Non-pigmented ciliary epithelial cell (primary cell): ENCODE measurements at regions not wholly inside any gene's neighbourhood (a gene's known extent, or its start where the extent isn't known, plus 50 kb on each side); places are given as distances from the start of the nearest gene placed in this dataset.

Experiments used
- DNase-seq: peaks from one replicate; pipeline ENCODE4 v3.0.0-alpha.2; 2010; ENCODE audit warnings: low read depth

- DNase-seq, result no peak
Observed at GRCh38 chr4:31107362-31107761, 387.2 kb downstream of the PCDH7 start.

- DNase-seq, result no peak
Observed at GRCh38 chr4:31108762-31109161, 388.6 kb downstream of the PCDH7 start.

- no peak for DNase-seq
Observed at GRCh38 chr4:31111790-31112189, 391.6 kb downstream of the PCDH7 start.

- no peak for DNase-seq
Observed at GRCh38 chr4:31114816-31115215, 394.6 kb downstream of the PCDH7 start.

- DNase-seq, result no peak
Observed at GRCh38 chr4:31124008-31124585, 403.9 kb downstream of the PCDH7 start.

- DNase-seq, result no peak
Observed at GRCh38 chr4:31125061-31125460, 404.9 kb downstream of the PCDH7 start.

GRCh38 chr4:31125496-31125895 lies 405.3 kb downstream of the PCDH7 start:
- no peak for DNase-seq

- no peak for DNase-seq
Observed at GRCh38 chr4:31126881-31127398, 406.8 kb downstream of the PCDH7 start.

GRCh38 chr4:31130930-31131329 lies 410.8 kb downstream of the PCDH7 start:
- no peak for DNase-seq

GRCh38 chr4:31134720-31135119 lies 414.6 kb downstream of the PCDH7 start:
- DNase-seq, result no peak

GRCh38 chr4:31139767-31140166 lies 419.6 kb downstream of the PCDH7 start:
- no peak for DNase-seq

- no peak for DNase-seq
Observed at GRCh38 chr4:31141095-31141831, 421.1 kb downstream of the PCDH7 start.

- DNase-seq, result no peak
Observed at GRCh38 chr4:31141832-31142142, 421.6 kb downstream of the PCDH7 start.

- no peak for DNase-seq
Observed at GRCh38 chr4:31146366-31146765, 426.2 kb downstream of the PCDH7 start.

GRCh38 chr4:31148990-31149389 lies 428.8 kb downstream of the PCDH7 start:
- DNase-seq, result no peak

GRCh38 chr4:31156221-31156620 lies 436.1 kb downstream of the PCDH7 start:
- DNase-seq, result no peak

- no peak for DNase-seq
Observed at GRCh38 chr4:31160146-31160545, 440.0 kb downstream of the PCDH7 start.

GRCh38 chr4:31169846-31170245 lies 449.7 kb downstream of the PCDH7 start:
- no peak for DNase-seq

GRCh38 chr4:31171362-31171761 lies 451.2 kb downstream of the PCDH7 start:
- no peak for DNase-seq

GRCh38 chr4:31175242-31175910 lies 455.2 kb downstream of the PCDH7 start:
- DNase-seq, result no peak

- no peak for DNase-seq
Observed at GRCh38 chr4:31183256-31183655, 463.1 kb downstream of the PCDH7 start.

- DNase-seq, result no peak
Observed at GRCh38 chr4:31185014-31185585, 464.9 kb downstream of the PCDH7 start.

GRCh38 chr4:31187979-31188378 lies 467.8 kb downstream of the PCDH7 start:
- DNase-seq, result no peak
